Ishikawa (cell line): ENCODE measurements at regions not wholly inside any gene's neighbourhood (a gene's known extent, or its start where the extent isn't known, plus 50 kb on each side); places are given as distances from the start of the nearest gene placed in this dataset.
A peak's percentile ranks its signal among the peaks of the same experiment; 100 is the strongest.

Experiments used
- CEBPB ChIP-seq: IDR thresholded peaks from 2 replicates; pipeline ENCODE4 v1.6.1; 2012
- CREB1 ChIP-seq: IDR thresholded peaks from 2 replicates; pipeline ENCODE4 v1.6.1; 2012; ENCODE audit warnings: low read depth
- EGR1 ChIP-seq: IDR thresholded peaks from 2 replicates; pipeline ENCODE4 v1.6.1; 2012
- EP300 ChIP-seq: IDR thresholded peaks from 2 replicates; pipeline ENCODE4 v1.6.1; 2012; ENCODE audit warnings: borderline replicate concordance
- FOXM1 ChIP-seq: IDR thresholded peaks from 2 replicates; pipeline ENCODE4 v1.6.1; 2012; ENCODE audit warnings: low read depth, borderline replicate concordance
- NFIC ChIP-seq: IDR thresholded peaks from 2 replicates; pipeline ENCODE4 v1.6.1; 2012
- RAD21 ChIP-seq: IDR thresholded peaks from 2 replicates; pipeline ENCODE4 v1.6.1; 2012; ENCODE audit warnings: low read depth
- REST ChIP-seq: IDR thresholded peaks from 2 replicates; pipeline ENCODE4 v1.6.1; 2012; ENCODE audit warnings: low read depth, mild to moderate bottlenecking
- TAF1 ChIP-seq: IDR thresholded peaks from 2 replicates; pipeline ENCODE4 v1.6.1; 2012; ENCODE audit warnings: low read depth, mild to moderate bottlenecking
- TCF12 ChIP-seq: IDR thresholded peaks from 2 replicates; pipeline ENCODE4 v1.6.1; 2012; ENCODE audit warnings: low read depth
- TEAD4 ChIP-seq: IDR thresholded peaks from 2 replicates; pipeline ENCODE4 v1.6.1; 2012
- USF1 ChIP-seq: IDR thresholded peaks from 2 replicates; pipeline ENCODE4 v1.6.1; 2012
- YY1 ChIP-seq: IDR thresholded peaks from 2 replicates; pipeline ENCODE4 v1.6.1; 2012; ENCODE audit warnings: low read depth
- ZBTB7A ChIP-seq: IDR thresholded peaks from 2 replicates; pipeline ENCODE4 v1.6.1; 2012; ENCODE audit warnings: low read depth
- TF ChIP-seq, protein P1 (sequence below): IDR thresholded peaks from 2 replicates; pipeline ENCODE4 v1.6.1; 2012

DNA sequence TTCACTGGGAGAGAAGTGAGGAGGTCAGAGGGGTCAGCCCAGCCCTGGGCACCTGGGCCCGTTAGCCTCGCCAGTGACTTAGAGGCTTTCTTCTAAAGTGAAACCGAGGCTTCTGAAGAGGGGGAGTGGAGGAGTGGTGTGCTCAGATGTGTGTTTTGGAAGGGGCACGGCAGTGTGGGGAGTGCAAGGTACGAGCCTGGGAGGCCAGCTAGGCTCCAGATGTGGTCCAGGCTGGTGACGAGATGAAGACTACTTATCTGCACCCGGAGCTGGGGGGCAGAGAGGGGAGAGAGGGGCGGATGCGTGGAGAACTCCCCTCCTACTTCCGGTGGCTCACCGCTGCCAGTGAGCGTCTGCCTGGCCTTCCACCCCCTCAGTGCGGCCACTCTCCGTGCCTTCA lies 371.3 kb upstream of the HS6ST1 start:
- no peak for TF ChIP-seq REST

- TF ChIP-seq CEBPB (no peak), EGR1 (no peak), TAF1 (no peak)
Measured at GRCh38 chr2:128690431-128690830, 371.8 kb upstream of the HS6ST1 start.

GRCh38 chr2:128690869-128691268 lies 372.2 kb upstream of the HS6ST1 start:
- no peak for TF ChIP-seq CEBPB

- no peak for TF ChIP-seq USF1
- no peak for TF ChIP-seq TAF1
- no peak for TF ChIP-seq NFIC
- TF ChIP-seq TEAD4 = no peak
- TF ChIP-seq FOXM1 = no peak
- no peak for TF ChIP-seq CREB1
- TF ChIP-seq REST = no peak
- no peak for TF ChIP-seq CEBPB
- TF ChIP-seq YY1 = no peak
- no peak for TF ChIP-seq ZBTB7A
- no peak for TF ChIP-seq EP300
- no peak for TF ChIP-seq TCF12
- TF ChIP-seq, protein P1, sequence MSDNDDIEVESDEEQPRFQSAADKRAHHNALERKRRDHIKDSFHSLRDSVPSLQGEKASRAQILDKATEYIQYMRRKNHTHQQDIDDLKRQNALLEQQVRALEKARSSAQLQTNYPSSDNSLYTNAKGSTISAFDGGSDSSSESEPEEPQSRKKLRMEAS = no peak
Measured at GRCh38 chr2:128691526-128691925, 372.9 kb upstream of the HS6ST1 start.

GRCh38 chr2:128692895-128693742 lies 374.5 kb upstream of the HS6ST1 start:
- TF ChIP-seq USF1 = 0 out of 2 replicates have a peak, but pooled peaks have one; percentile 51
- TF ChIP-seq NFIC = no peak

- TF ChIP-seq USF1 (no peak), EP300 (no peak), REST (no peak), TEAD4 (no peak), CEBPB (no peak), TCF12 (no peak), RAD21 (no peak), TAF1 (no peak), CREB1 (no peak), FOXM1 (no peak), ZBTB7A (no peak), NFIC (no peak), YY1 (no peak), EGR1 (no peak)
- TF ChIP-seq, protein P1 = no peak
Measured at GRCh38 chr2:128693743-128694029, 375.0 kb upstream of the HS6ST1 start.
